Prostate gland (tissue), 2 donors: ENCODE measurements at regions not wholly inside any gene's neighbourhood (a gene's known extent, or its start where the extent isn't known, plus 50 kb on each side); places are given as distances from the start of the nearest gene placed in this dataset.

Experiments used
- DNase-seq: peaks from one replicate; pipeline ENCODE4 v3.0.0-alpha.2; 2019; ENCODE audit warnings: low spot score
- H3K27ac ChIP-seq, 2 donors: fragments of 200-600 bp; sonication (generic); 2 replicates each; pipeline ENCODE4 v1.5.1; 2017 to 2019
- H3K27me3 ChIP-seq: fragments of 200-600 bp; sonication (generic); replicated peaks from 2 replicates; pipeline ENCODE4 v1.5.1; 2019; ENCODE audit not compliant: insufficient read depth
- H3K36me3 ChIP-seq, 2 donors: fragments of 200-600 bp; sonication (generic); 1 replicate in 1 of 2; 2 replicates in 1 of 2; pipeline versions ENCODE4 v1.5.1 to v1.8.1; 2017 to 2019
- H3K4me1 ChIP-seq: fragments of 200-600 bp; sonication (generic); replicated peaks from 2 replicates; pipeline ENCODE4 v1.5.1; 2019
- H3K4me3 ChIP-seq, 2 donors: fragments of 200-600 bp; sonication (generic); 2 replicates each; pipeline ENCODE4 v1.5.1; 2017 to 2019
- H3K9me3 ChIP-seq: fragments of 200-600 bp; sonication (generic); 2 replicates; pipeline ENCODE4 v1.5.1; 2017
- POLR2A ChIP-seq: fragments of 450-650 bp; IDR thresholded peaks from one replicate; pipeline ENCODE4 v1.6.1; 2016; ENCODE audit warnings: antibody characterized with exemption, mild to moderate bottlenecking
- POLR2AphosphoS5 ChIP-seq: sonication (generic); formaldehyde crosslinking; IDR thresholded peaks from one replicate; pipeline ENCODE4 v1.6.1; 2017; ENCODE audit warnings: antibody characterized with exemption
- WGBS: methylation state at CpG from one replicate; pipeline ENCODE4 v1.1.5; 2018; 5-methylcytosine and 5-hydroxymethylcytosine counted together
- intact Hi-C: fragments of 100-400 bp; cut with DNase I; formaldehyde crosslinking; loops from one replicate; pipeline ENCODE4 v1.14.2; 2022
- TF ChIP-seq, protein P1 (sequence below), 4 experiments: fragments of 200-600 bp in 2 of 4; fragments of 450-650 bp in 2 of 4; sonication (generic) in 2 of 4; IDR thresholded peaks; 1 replicate in 3 of 4; 2 replicates in 1 of 4; pipeline ENCODE4 v1.5.1; 2016 to 2019; ENCODE audit warnings: antibody characterized with exemption in 4 of 4, mild to moderate bottlenecking in 2 of 4, moderate library complexity in 2 of 4

DNA sequence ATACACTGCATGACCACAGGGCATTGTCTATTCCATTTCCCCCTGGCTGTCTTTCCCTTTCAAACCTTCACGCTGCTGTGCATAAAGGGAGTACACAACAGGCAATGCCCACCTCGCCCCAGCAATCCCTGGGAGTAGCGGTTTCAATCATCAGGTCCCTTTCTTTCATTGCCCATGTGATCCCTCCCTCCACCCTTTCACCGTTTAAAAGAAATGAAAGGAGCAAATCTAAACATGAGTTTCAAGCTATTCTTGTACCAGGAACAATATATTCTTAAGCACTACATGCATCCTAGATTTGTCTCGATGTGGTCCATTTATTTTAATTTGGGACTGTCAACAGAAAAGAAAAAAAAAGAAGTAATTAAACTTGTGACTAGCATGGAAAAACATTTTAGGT lies 123.4 kb upstream of the ARGLU1 start:
- 34% methylated on average over 5 of the region's 5 CpGs for WGBS
- Histone ChIP-seq H3K27ac (no peak overlapping the region), H3K4me1 (no peaks in the 10 kb centered on the region), H3K9me3 (no peaks in the 10 kb centered on the region), H3K27me3 (no peaks in the 10 kb centered on the region), H3K36me3 (no peaks in the 10 kb centered on the region), H3K4me3 (no peak overlapping the region)
- intact Hi-C loops: no loop called here
- no peak for TF ChIP-seq POLR2AphosphoS5
- no peak for TF ChIP-seq POLR2A
- TF ChIP-seq, protein P1, sequence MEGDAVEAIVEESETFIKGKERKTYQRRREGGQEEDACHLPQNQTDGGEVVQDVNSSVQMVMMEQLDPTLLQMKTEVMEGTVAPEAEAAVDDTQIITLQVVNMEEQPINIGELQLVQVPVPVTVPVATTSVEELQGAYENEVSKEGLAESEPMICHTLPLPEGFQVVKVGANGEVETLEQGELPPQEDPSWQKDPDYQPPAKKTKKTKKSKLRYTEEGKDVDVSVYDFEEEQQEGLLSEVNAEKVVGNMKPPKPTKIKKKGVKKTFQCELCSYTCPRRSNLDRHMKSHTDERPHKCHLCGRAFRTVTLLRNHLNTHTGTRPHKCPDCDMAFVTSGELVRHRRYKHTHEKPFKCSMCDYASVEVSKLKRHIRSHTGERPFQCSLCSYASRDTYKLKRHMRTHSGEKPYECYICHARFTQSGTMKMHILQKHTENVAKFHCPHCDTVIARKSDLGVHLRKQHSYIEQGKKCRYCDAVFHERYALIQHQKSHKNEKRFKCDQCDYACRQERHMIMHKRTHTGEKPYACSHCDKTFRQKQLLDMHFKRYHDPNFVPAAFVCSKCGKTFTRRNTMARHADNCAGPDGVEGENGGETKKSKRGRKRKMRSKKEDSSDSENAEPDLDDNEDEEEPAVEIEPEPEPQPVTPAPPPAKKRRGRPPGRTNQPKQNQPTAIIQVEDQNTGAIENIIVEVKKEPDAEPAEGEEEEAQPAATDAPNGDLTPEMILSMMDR (IDR thresholded peaks at IDR 0.05): no peak
- no peak for DNase-seq

DNA sequence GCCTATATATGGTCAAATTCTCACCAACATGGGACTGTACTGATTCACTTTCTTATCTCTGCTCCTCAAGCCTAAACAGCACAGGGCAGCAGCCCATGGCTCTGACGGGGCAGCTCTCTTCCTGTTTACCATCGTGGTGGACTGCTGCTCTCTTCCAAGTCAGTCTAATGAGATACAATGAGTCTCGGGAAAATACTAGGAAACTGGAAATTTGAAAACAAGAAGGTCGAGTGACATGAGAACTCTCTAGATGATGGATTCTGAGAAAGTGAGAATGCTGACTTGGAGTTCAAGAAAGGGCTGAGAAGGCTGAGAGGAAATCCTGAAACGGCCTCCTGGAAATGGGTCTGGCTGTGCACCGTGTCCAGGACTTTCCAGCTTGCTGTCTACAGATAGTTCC lies 122.8 kb upstream of the ARGLU1 start:
- Histone ChIP-seq H3K4me1 (no peaks in the 10 kb centered on the region), H3K27me3 (no peaks in the 10 kb centered on the region), H3K4me3 (no peak overlapping the region), H3K27ac (no peak overlapping the region), H3K9me3 (no peaks in the 10 kb centered on the region), H3K36me3 (no peaks in the 10 kb centered on the region)
- no peak for TF ChIP-seq POLR2AphosphoS5
- TF ChIP-seq, protein P1 (IDR thresholded peaks at IDR 0.05): no peak
- no peak for TF ChIP-seq POLR2A
- DNase-seq: no peak
- intact Hi-C loops: no loop called here
- 61% methylated on average over 6 of the region's 6 CpGs for WGBS

DNA sequence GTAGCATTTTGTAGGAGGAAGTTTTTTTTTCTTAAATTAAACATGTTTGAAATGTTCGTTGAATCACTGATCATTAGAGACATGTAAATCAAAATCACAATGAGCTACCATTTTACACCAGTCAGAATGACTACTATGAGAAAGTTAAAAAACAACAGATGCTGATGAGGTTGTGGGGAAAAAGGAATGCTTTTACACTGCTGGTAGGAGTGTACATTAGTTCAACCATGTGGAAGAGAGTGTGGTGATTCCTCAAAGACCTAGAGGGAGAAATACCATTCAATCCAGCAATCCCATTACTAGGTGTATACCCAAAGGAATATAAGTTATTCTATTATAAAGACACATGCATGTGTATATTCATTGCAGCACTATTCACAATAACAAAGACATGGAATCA lies 122.0 kb upstream of the ARGLU1 start:
- DNase-seq: no peak
- Histone ChIP-seq H3K9me3 (no peaks in the 10 kb centered on the region), H3K27ac (no peak overlapping the region), H3K27me3 (no peaks in the 10 kb centered on the region), H3K4me3 (no peak overlapping the region), H3K36me3 (no peaks in the 10 kb centered on the region), H3K4me1 (no peaks in the 10 kb centered on the region)
- TF ChIP-seq POLR2AphosphoS5: no peak
- no peak for TF ChIP-seq POLR2A
- TF ChIP-seq, protein P1 (IDR thresholded peaks at IDR 0.05): no peak
- WGBS: 85% methylated on average over 1 of the region's 1 CpG
- intact Hi-C loops: no loop called here

DNA sequence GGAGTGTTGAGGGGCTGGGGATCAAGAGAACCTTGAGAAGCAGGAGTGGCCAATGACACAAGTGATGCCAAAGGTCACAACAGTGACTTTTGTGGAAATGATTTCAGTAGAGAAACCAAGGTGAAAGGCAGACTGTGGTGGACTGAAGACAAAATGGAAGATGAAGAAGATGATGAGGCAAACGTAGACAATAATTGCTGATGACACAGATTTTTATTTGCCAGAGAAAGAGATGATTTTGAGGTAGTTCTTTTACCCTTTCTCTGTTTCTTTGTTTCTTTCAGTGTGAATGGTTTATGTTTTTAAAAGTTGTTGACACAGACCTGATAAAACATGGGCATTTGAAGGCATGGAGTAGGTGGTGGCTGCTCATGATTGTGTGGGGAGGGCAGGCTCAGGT lies 121.0 kb upstream of the ARGLU1 start:
- intact Hi-C loops: no loop called here
- TF ChIP-seq POLR2AphosphoS5: no peak
- TF ChIP-seq POLR2A: no peak
- TF ChIP-seq, protein P1 (IDR thresholded peaks at IDR 0.05): no peak

DNA sequence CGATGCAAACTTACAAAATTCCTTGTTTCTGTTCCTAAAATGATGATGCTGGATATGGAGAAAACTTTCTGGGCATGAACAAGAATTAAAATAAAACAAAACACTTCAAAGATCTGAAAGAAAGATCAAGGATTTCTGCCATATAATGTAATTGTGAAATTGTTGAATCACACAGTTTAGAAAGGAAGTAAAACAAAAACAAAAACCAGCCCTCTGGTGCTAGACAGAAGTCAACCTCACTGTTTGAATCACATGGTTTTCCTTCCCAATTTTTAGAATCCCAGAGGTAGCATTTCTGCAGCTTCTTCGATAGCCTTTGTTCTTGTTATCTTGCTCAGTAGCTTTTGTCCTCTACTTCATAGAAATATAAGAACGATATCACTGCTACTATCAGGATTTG lies 118.2 kb upstream of the ARGLU1 start:
- Histone ChIP-seq H3K27ac (no peak overlapping the region), H3K9me3 (no peaks in the 10 kb centered on the region), H3K27me3 (no peaks in the 10 kb centered on the region), H3K4me1 (no peaks in the 10 kb centered on the region), H3K36me3 (no peaks in the 10 kb centered on the region), H3K4me3 (no peak overlapping the region)
- DNase-seq: no peak
- TF ChIP-seq POLR2A: no peak
- intact Hi-C loops: no loop called here
- 80% methylated on average over 3 of the region's 3 CpGs for WGBS

More for the DNA sequence above, 121.0 kb upstream of the ARGLU1 start:
- no peaks in the 10 kb centered on the region for H3K27me3 ChIP-seq
- DNase-seq: no peak
- no peaks in the 10 kb centered on the region for H3K9me3 ChIP-seq
- H3K4me1 ChIP-seq: no peaks in the 10 kb centered on the region
- 90% methylated on average over 1 of the region's 1 CpG for WGBS
- no peaks in the 10 kb centered on the region for H3K36me3 ChIP-seq
- no peak overlapping the region for H3K27ac ChIP-seq
- no peak overlapping the region for H3K4me3 ChIP-seq
